ENCODE measurements at regions not wholly inside any gene's neighbourhood (a gene's known extent, or its start where the extent isn't known, plus 50 kb on each side); places are given as distances from the start of the nearest gene placed in this dataset.

DNA sequence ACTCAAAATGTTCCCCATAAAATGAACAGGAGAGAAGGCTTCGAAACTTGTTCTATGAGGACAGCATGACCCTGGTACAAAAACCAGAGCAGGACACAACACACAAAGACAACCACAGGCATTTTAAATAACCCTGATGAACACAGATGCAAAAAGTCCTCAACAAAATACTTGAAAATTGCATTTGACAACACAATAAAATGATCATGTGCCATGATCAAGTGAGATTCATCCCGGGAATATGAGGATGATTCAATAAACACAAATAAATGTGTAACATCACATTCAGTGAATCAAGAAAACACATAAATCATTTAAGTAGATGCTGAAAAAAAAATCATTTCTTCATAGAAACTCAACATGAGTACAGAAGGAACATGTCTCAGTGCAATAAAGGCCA lies 208.4 kb upstream of the WSB1 start:
- TF ChIP-seq EZH2phosphoT487 (IDR thresholded peaks at IDR 0.05; ENCODE audit: borderline replicate concordance, low read depth, low read length) = no peak
- TF ChIP-seq, protein P1, sequence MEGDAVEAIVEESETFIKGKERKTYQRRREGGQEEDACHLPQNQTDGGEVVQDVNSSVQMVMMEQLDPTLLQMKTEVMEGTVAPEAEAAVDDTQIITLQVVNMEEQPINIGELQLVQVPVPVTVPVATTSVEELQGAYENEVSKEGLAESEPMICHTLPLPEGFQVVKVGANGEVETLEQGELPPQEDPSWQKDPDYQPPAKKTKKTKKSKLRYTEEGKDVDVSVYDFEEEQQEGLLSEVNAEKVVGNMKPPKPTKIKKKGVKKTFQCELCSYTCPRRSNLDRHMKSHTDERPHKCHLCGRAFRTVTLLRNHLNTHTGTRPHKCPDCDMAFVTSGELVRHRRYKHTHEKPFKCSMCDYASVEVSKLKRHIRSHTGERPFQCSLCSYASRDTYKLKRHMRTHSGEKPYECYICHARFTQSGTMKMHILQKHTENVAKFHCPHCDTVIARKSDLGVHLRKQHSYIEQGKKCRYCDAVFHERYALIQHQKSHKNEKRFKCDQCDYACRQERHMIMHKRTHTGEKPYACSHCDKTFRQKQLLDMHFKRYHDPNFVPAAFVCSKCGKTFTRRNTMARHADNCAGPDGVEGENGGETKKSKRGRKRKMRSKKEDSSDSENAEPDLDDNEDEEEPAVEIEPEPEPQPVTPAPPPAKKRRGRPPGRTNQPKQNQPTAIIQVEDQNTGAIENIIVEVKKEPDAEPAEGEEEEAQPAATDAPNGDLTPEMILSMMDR (conservative IDR thresholded peaks at IDR 0.05; ENCODE audit: low read length) = no peak

All from OCI-LY7 (cell line).